HG03064 (cell line): ENCODE measurements at regions not wholly inside any gene's neighbourhood (a gene's known extent, or its start where the extent isn't known, plus 50 kb on each side); places are given as distances from the start of the nearest gene placed in this dataset.

Source experiments
- ATAC-seq: cut with Tn5 transposase; IDR thresholded peaks from one replicate; pipeline ENCODE4 v1.9.1; 2021; ENCODE audit warnings: low read depth; ENCODE audit not compliant: unreplicated experiment

GRCh38 chr4:96874657-96875056, 1034.8 kb downstream of the PDHA2 start:
- ATAC-seq = no peak

- no peak for ATAC-seq
These were observed 1039.6 kb downstream of the PDHA2 start for GRCh38 chr4:96879527-96879926.

- ATAC-seq = no peak
These were observed 1048.0 kb downstream of the PDHA2 start for GRCh38 chr4:96887857-96888256.

- no peak for ATAC-seq
These were observed 1054.7 kb downstream of the PDHA2 start for GRCh38 chr4:96894621-96895020.

GRCh38 chr4:96895826-96896225, 1055.9 kb downstream of the PDHA2 start:
- no peak for ATAC-seq

GRCh38 chr4:96912716-96913115, 1072.8 kb downstream of the PDHA2 start:
- ATAC-seq = no peak

- no peak for ATAC-seq
These were observed 1073.7 kb downstream of the PDHA2 start for GRCh38 chr4:96913441-96914080.

GRCh38 chr4:96916711-96917110, 1076.8 kb downstream of the PDHA2 start:
- no peak for ATAC-seq

- no peak for ATAC-seq
These were observed 1097.0 kb downstream of the PDHA2 start for GRCh38 chr4:96936886-96937285.

GRCh38 chr4:96946552-96946951, 1106.7 kb downstream of the PDHA2 start:
- ATAC-seq = no peak

- no peak for ATAC-seq
These were observed 1112.7 kb downstream of the PDHA2 start for GRCh38 chr4:96952610-96953009.

GRCh38 chr4:96955226-96955625, 1115.3 kb downstream of the PDHA2 start:
- no peak for ATAC-seq

GRCh38 chr4:96955691-96956090, 1115.8 kb downstream of the PDHA2 start:
- no peak for ATAC-seq

GRCh38 chr4:96969455-96969854, 1129.6 kb downstream of the PDHA2 start:
- no peak for ATAC-seq

- ATAC-seq = no peak
These were observed 1133.0 kb downstream of the PDHA2 start for GRCh38 chr4:96972920-96973319.

GRCh38 chr4:96974295-96974694, 1134.4 kb downstream of the PDHA2 start:
- no peak for ATAC-seq

- no peak for ATAC-seq
These were observed 1143.9 kb downstream of the PDHA2 start for GRCh38 chr4:96983830-96984229.

- no peak for ATAC-seq
These were observed 1146.9 kb downstream of the PDHA2 start for GRCh38 chr4:96986816-96987215.

- ATAC-seq = no peak
These were observed 1151.2 kb downstream of the PDHA2 start for GRCh38 chr4:96991083-96991482.

- no peak for ATAC-seq
These were observed 1150.8 kb downstream of the STPG2 start for GRCh38 chr4:96992443-96992842.

- ATAC-seq = no peak
These were observed 1149.7 kb downstream of the STPG2 start for GRCh38 chr4:96993560-96993959.

- ATAC-seq = no peak
These were observed 1139.6 kb downstream of the STPG2 start for GRCh38 chr4:97003715-97004114.

- ATAC-seq = no peak
These were observed 1130.0 kb downstream of the STPG2 start for GRCh38 chr4:97013309-97013708.
